K562 (cell line): ENCODE measurements at regions not wholly inside any gene's neighbourhood (a gene's known extent, or its start where the extent isn't known, plus 50 kb on each side); places are given as distances from the start of the nearest gene placed in this dataset.

Source experiments
- ATAC-seq: fragments of 200-7000 bp; cut with Tn5 transposase; 3 replicates; pipeline ENCODE4 v1.9.1; 2020; ENCODE audit warnings: moderate library complexity
- BruUV-seq: library from RNA; stranded (reverse); fragments of 400-500 nt; replicated peaks from 2 replicates; lab custom pipeline; 2021; lab: Mats Ljungman, UMichigan
- CTCF ChIA-PET: fragments of 300-600 bp; formaldehyde crosslinking; extraction: SDS; loops from one replicate; lab custom pipeline; 2021; ENCODE audit warnings: low intra/inter-chr PET ratio; lab: Yijun Ruan, JAX
- POLR2A ChIA-PET: fragments of 300-600, 350-650 bp; sonication (Branson Sonifier 250); formaldehyde crosslinking; extraction: SDS; loops from one replicate; lab custom pipeline; 2021; ENCODE audit warnings: antibody characterized with exemption, inconsistent platforms; lab: Yijun Ruan, JAX
- DNase-seq, 4 experiments: peaks; one replicate each; pipeline versions ENCODE4 v3.0.0 to v3.0.0-alpha.2; 2011 to 2018; ENCODE audit warnings: low spot score in 3 of 4, mixed read lengths in 3 of 4; ENCODE audit errors: extremely low read depth in 1 of 4
- FAIRE-seq: peaks from 2 replicates; lab custom pipeline; 2011; peaks lifted over from hg19 to GRCh38; lab: Jason Lieb, UNC
- H2AFZ ChIP-seq: 2 replicates; pipeline ENCODE4 v1.6.0; 2011; ENCODE audit warnings: low read depth, low read length, control low read depth, inconsistent platforms
- H3K27ac ChIP-seq: fragments of 200-600 bp; 3 replicates; pipeline ENCODE4 v1.8.0; 2011; ENCODE audit warnings: low read depth, mild to moderate bottlenecking, control low read depth, inconsistent platforms, low read length, moderate library complexity, mixed read lengths; ENCODE audit errors: extremely low read depth
- H3K27me3 ChIP-seq, 2 experiments: fragments of 300-600 bp in 1 of 2; 2 replicates in 1 of 2; 3 replicates in 1 of 2; pipeline versions ENCODE4 v1.6.0 to v1.8.0; 2011; ENCODE audit warnings: inconsistent platforms in 2 of 2, low read length in 2 of 2, mild to moderate bottlenecking in 1 of 2, mixed read lengths in 1 of 2, moderate library complexity in 1 of 2; ENCODE audit not compliant: control insufficient read depth in 2 of 2, insufficient read depth in 2 of 2
- H3K36me3 ChIP-seq: fragments of 300-600 bp; 3 replicates; pipeline ENCODE4 v1.8.0; 2011; ENCODE audit warnings: mild to moderate bottlenecking, low read length, inconsistent platforms; ENCODE audit not compliant: control insufficient read depth, insufficient read depth
- H3K4me1 ChIP-seq, 2 experiments: fragments of 200-600 bp in 1 of 2; replicated peaks in 1 of 2; 2 replicates in 1 of 2; 3 replicates in 1 of 2; pipeline versions ENCODE4 v1.5.1 to v1.8.0; 2011; ENCODE audit warnings: inconsistent platforms in 2 of 2, low read length in 2 of 2, mild to moderate bottlenecking in 1 of 2, mixed read lengths in 1 of 2, moderate library complexity in 1 of 2; ENCODE audit not compliant: control insufficient read depth in 2 of 2, insufficient read depth in 2 of 2
- H3K4me2 ChIP-seq: 2 replicates; pipeline ENCODE4 v1.6.1; 2011; ENCODE audit warnings: low read length, control low read depth, inconsistent platforms, mixed read lengths; ENCODE audit not compliant: insufficient read depth
- H3K4me3 ChIP-seq: fragments of 200-600 bp; sonication (generic), shearing (Covaris generic); 2 replicates; pipeline ENCODE4 v1.5.1; 2016; ENCODE audit warnings: control low read depth, inconsistent platforms
- H3K79me2 ChIP-seq: fragments of 200-600 bp; 3 replicates; pipeline ENCODE4 v1.8.0; 2011; ENCODE audit warnings: low read length, inconsistent platforms; ENCODE audit not compliant: control insufficient read depth, insufficient read depth
- H3K9ac ChIP-seq, 2 experiments: 2 replicates each; pipeline versions ENCODE4 v1.6.0 to v1.6.1; 2011; ENCODE audit warnings: low read depth in 2 of 2, low read length in 2 of 2, control low read depth in 1 of 2, inconsistent platforms in 1 of 2, mild to moderate bottlenecking in 1 of 2, mixed read lengths in 1 of 2; ENCODE audit not compliant: insufficient read depth in 1 of 2
- H3K9me1 ChIP-seq: one replicate; pipeline ENCODE4 v1.6.0; 2011; ENCODE audit warnings: inconsistent platforms, mild to moderate bottlenecking, low read length, moderate library complexity; ENCODE audit not compliant: control insufficient read depth, insufficient read depth
- H3K9me3 ChIP-seq: replicated peaks from 2 replicates; pipeline ENCODE4 v1.5.1; 2011; ENCODE audit warnings: low read depth, low read length, inconsistent platforms; ENCODE audit not compliant: control insufficient read depth, insufficient read depth
- H4K20me1 ChIP-seq: replicated peaks from 2 replicates; pipeline ENCODE4 v1.6.1; 2011; ENCODE audit warnings: low read length, inconsistent platforms, mixed read lengths; ENCODE audit not compliant: control insufficient read depth, insufficient read depth
- CBFA2T3 ChIP-seq: fragments of 450-650 bp; IDR thresholded peaks from 2 replicates; pipeline ENCODE4 v1.6.1; 2017
- CC2D1A ChIP-seq: fragments of 450-650 bp; IDR thresholded peaks from 2 replicates; pipeline ENCODE4 v1.6.1; 2017; ENCODE audit warnings: mild to moderate bottlenecking
- COPS2 ChIP-seq: fragments of 450-650 bp; conservative IDR thresholded peaks from 2 replicates; pipeline ENCODE4 v1.6.1; 2016; ENCODE audit warnings: mild to moderate bottlenecking, moderate library complexity
- ESRRA ChIP-seq: fragments of 450-650 bp; IDR thresholded peaks from 2 replicates; pipeline ENCODE4 v1.6.1; 2014; ENCODE audit warnings: low read depth, mild to moderate bottlenecking, moderate library complexity, borderline replicate concordance
- FOXA3 ChIP-seq, 2 experiments: fragments of 450-650 bp in 1 of 2; sonication (generic) in 1 of 2; formaldehyde crosslinking; IDR thresholded peaks in 1 of 2; conservative IDR thresholded peaks in 1 of 2; 2 replicates each; pipeline versions ENCODE4 v1.4.0 to v1.8.0; 2020 to 2022; ENCODE audit warnings: mild to moderate bottlenecking in 2 of 2, missing genetic modification reagents in 1 of 2
- HMG20A ChIP-seq: fragments of 450-650 bp; formaldehyde crosslinking; conservative IDR thresholded peaks from 2 replicates; pipeline ENCODE4 v1.4.0; 2020; ENCODE audit warnings: mild to moderate bottlenecking, mixed read lengths
- HNRNPH1 ChIP-seq: fragments of 200-400 bp; formaldehyde crosslinking; optimal IDR thresholded peaks from 2 replicates; pipeline ENCODE3; 2017; ENCODE audit warnings: low read depth, mild to moderate bottlenecking, low read length, moderate library complexity
- MAFK ChIP-seq: IDR thresholded peaks from 2 replicates; pipeline ENCODE4 v1.6.1; 2011; ENCODE audit warnings: low read length, improper control_type of control experiment
- MTA1 ChIP-seq: fragments of 450-650 bp; IDR thresholded peaks from 2 replicates; pipeline ENCODE4 v1.6.1; 2017; ENCODE audit warnings: borderline replicate concordance
- MTA2 ChIP-seq: fragments of 450-650 bp; IDR thresholded peaks from 2 replicates; pipeline ENCODE4 v1.6.1; 2016; ENCODE audit warnings: low read depth
- RFX5 ChIP-seq: IDR thresholded peaks from 2 replicates; pipeline ENCODE4 v1.6.1; 2011; ENCODE audit warnings: low read depth, mild to moderate bottlenecking, improper control_type of control experiment, low read length
- SIN3B ChIP-seq: fragments of 450-650 bp; IDR thresholded peaks from 2 replicates; pipeline ENCODE4 v1.6.1; 2017; ENCODE audit warnings: low read depth, mild to moderate bottlenecking, moderate library complexity
- ZNF354B ChIP-seq: fragments of 250-450 bp; sonication (Bioruptor Pico); IDR thresholded peaks from 2 replicates; pipeline ENCODE4 v1.4.0; 2020
- ZNF507 ChIP-seq: conservative IDR thresholded peaks from 2 replicates; pipeline ENCODE4 v1.6.1; 2017; ENCODE audit warnings: missing genetic modification characterization, missing compliant biosample characterization
- ZNF586 ChIP-seq: fragments of 450-650 bp; formaldehyde crosslinking; conservative IDR thresholded peaks from 2 replicates; pipeline ENCODE4 v1.4.0; 2020; ENCODE audit warnings: mild to moderate bottlenecking, moderate library complexity
- WGBS: fragments of 100-300 bp; shearing (Covaris generic); methylation state at CpG from one replicate; pipeline ENCODE4 v1.1.6; 2016; ENCODE audit warnings: low coverage, mixed read lengths; ENCODE audit not compliant: insufficient coverage; ENCODE audit errors: missing lambda C conversion rate; 5-methylcytosine and 5-hydroxymethylcytosine counted together
- in situ Hi-C: fragments of 300-500 bp; cut with MboI; formaldehyde crosslinking; loops from 4 replicates; pipeline ENCODE4 v1.15.0; 2018; ENCODE audit warnings: inconsistent platforms, mixed read lengths
- intact Hi-C: fragments of 100-400 bp; cut with micrococcal nuclease; formaldehyde crosslinking; loops from 2 replicates; pipeline ENCODE4 v1.14.2; 2022
- TF ChIP-seq, protein P1 (sequence below): fragments of 250-450 bp; sonication (Bioruptor Pico); IDR thresholded peaks from 2 replicates; pipeline ENCODE4 v1.5.0; 2022; ENCODE audit warnings: mild to moderate bottlenecking

DNA sequence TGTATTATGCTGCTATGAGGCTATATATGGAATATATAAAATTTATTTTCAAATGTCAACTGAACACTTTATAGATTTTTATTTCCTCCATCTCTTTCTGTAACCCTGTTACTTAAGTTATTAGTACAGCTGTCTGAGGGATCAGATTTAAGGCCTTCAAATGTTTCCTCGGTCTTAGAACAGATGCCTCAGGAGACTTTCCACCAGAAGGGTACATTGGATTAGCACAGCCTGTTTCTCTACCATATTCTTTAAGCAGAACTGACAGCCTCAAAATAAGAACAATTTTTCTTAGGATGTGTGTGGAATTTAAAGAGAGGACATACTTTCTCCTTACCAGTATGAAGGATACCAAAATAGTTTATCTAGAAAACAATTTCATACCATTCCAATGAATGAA, 53.0 kb upstream of the HGF start:
- Histone ChIP-seq H3K9me3 (0 out of 2 replicates have a peak, but pooled peaks cover 1% of the 10 kb centered on the region), H3K27me3 (no peaks in the 10 kb centered on the region), H2AFZ (no peak overlapping the region), H3K4me3 (no peak overlapping the region), H3K4me1 (no peaks in the 10 kb centered on the region), H4K20me1 (no peaks in the 10 kb centered on the region), H3K9ac (no peak overlapping the region), H3K27ac (no peak overlapping the region), H3K36me3 (no peaks in the 10 kb centered on the region)
- CTCF ChIA-PET, result no interaction called here
- no peak for ATAC-seq
- 0% methylated on average over 1 of the region's 1 CpG for WGBS
- no peak for TF ChIP-seq ESRRA
- TF ChIP-seq ZNF586 (CRISPR knock-in tag), result no peak
- TF ChIP-seq CC2D1A, result no peak
- TF ChIP-seq SIN3B, result no peak
- no peak for TF ChIP-seq ZNF507 (tag)
- no peak for TF ChIP-seq ZNF354B (CRISPR knock-in tag)
- no peak for TF ChIP-seq FOXA3 (CRISPR knock-in tag; conservative IDR thresholded peaks at IDR 0.05 in 1 of 2, IDR thresholded peaks at IDR 0.05 in 1 of 2)
- TF ChIP-seq, protein P1, sequence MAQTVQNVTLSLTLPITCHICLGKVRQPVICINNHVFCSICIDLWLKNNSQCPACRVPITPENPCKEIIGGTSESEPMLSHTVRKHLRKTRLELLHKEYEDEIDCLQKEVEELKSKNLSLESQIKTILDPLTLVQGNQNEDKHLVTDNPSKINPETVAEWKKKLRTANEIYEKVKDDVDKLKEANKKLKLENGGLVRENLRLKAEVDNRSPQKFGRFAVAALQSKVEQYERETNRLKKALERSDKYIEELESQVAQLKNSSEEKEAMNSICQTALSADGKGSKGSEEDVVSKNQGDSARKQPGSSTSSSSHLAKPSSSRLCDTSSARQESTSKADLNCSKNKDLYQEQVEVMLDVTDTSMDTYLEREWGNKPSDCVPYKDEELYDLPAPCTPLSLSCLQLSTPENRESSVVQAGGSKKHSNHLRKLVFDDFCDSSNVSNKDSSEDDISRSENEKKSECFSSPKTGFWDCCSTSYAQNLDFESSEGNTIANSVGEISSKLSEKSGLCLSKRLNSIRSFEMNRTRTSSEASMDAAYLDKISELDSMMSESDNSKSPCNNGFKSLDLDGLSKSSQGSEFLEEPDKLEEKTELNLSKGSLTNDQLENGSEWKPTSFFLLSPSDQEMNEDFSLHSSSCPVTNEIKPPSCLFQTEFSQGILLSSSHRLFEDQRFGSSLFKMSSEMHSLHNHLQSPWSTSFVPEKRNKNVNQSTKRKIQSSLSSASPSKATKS (CRISPR knock-in tag), result no peak
- no peak for TF ChIP-seq CBFA2T3
- no peak for TF ChIP-seq RFX5
- no peak for TF ChIP-seq MTA2
- TF ChIP-seq COPS2, result no peak
- TF ChIP-seq HNRNPH1, result no peak
- no peak for TF ChIP-seq MTA1
- TF ChIP-seq HMG20A (CRISPR knock-in tag), result no peak
- TF ChIP-seq MAFK, result no peak
- TF ChIP-seq, all 486 proteins: peak for 0
- intact Hi-C loops (no loop called here), in situ Hi-C loops (no loop called here)
- H3K9me1 ChIP-seq, result no peaks in the 10 kb centered on the region
- DNase-seq (no peak), FAIRE-seq (no peak)
- H3K4me2 ChIP-seq, result no peak overlapping the region
- no peaks in the 10 kb centered on the region for H3K79me2 ChIP-seq
- BruUV-seq, result no TSS peak
- POLR2A ChIA-PET, result no interaction called here
